CD4-positive, alpha-beta T cell treated with Interleukin-17A for 4 hours (primary cell): ENCODE measurements at regions not wholly inside any gene's neighbourhood (a gene's known extent, or its start where the extent isn't known, plus 50 kb on each side); places are given as distances from the start of the nearest gene placed in this dataset.

Experiments used
- DNase-seq: peaks from one replicate; pipeline ENCODE4 v3.0.0-alpha.2; 2020; ENCODE audit warnings: mixed read lengths

GRCh38 chr12:32047357-32048212 is 59.1 kb upstream of the BICD1 start:
- no peak for DNase-seq

GRCh38 chr12:32048791-32049190 is 57.9 kb upstream of the BICD1 start:
- no peak for DNase-seq

GRCh38 chr12:32049956-32050355 is 56.7 kb upstream of the BICD1 start:
- DNase-seq = no peak

- DNase-seq = no peak
Measured at GRCh38 chr12:32051511-32052211, 55.0 kb upstream of the BICD1 start.

GRCh38 chr12:32052212-32052713 is 54.4 kb upstream of the BICD1 start:
- no peak for DNase-seq

GRCh38 chr12:32053881-32054624 is 52.6 kb upstream of the BICD1 start:
- no peak for DNase-seq
